Mesothelial cell of epicardium (in vitro differentiated cells): ENCODE measurements at regions not wholly inside any gene's neighbourhood (a gene's known extent, or its start where the extent isn't known, plus 50 kb on each side); places are given as distances from the start of the nearest gene placed in this dataset.

Source experiments
- DNase-seq, 2 experiments: peaks; one replicate each; pipeline ENCODE4 v3.0.0; 2021; ENCODE audit warnings: low spot score in 2 of 2; ENCODE audit not compliant: unreplicated experiment in 2 of 2
- H3K27ac Mint-ChIP-seq: 2 replicates; pipeline ENCODE4 v1.8.0; 2021; ENCODE audit warnings: mixed read lengths
- H3K27me3 Mint-ChIP-seq: 2 replicates; pipeline ENCODE4 v1.8.0; 2021; ENCODE audit warnings: low read depth, mixed read lengths
- H3K36me3 Mint-ChIP-seq: 2 replicates; pipeline ENCODE4 v1.8.0; 2021; ENCODE audit warnings: mixed read lengths
- H3K4me1 Mint-ChIP-seq: 2 replicates; pipeline ENCODE4 v1.8.0; 2021; ENCODE audit warnings: mixed read lengths
- H3K4me3 Mint-ChIP-seq: 2 replicates; pipeline ENCODE4 v1.8.0; 2021; ENCODE audit warnings: mild to moderate bottlenecking, moderate library complexity, mixed read lengths
- H3K9me3 Mint-ChIP-seq: 2 replicates; pipeline ENCODE4 v1.8.0; 2021; ENCODE audit warnings: mixed read lengths
- CTCF ChIP-seq: fragments of 200-600 bp; sonication (generic); IDR thresholded peaks from one replicate; pipeline ENCODE4 v1.5.0; 2021; ENCODE audit warnings: antibody characterized with exemption; ENCODE audit not compliant: unreplicated experiment

GRCh38 chr6:56297022-56297989 is 49.9 kb upstream of the COL21A1 start:
- no peaks in the 10 kb centered on the region for H3K27me3 Mint-ChIP-seq
- H3K4me1 Mint-ChIP-seq = peaks cover 12% of the 10 kb centered on the region
- no peak overlapping the region for H3K4me3 Mint-ChIP-seq
- no peak for DNase-seq
- TF ChIP-seq CTCF = no peak
- H3K27ac Mint-ChIP-seq = no peak overlapping the region
- no peaks in the 10 kb centered on the region for H3K36me3 Mint-ChIP-seq
- H3K9me3 Mint-ChIP-seq = peaks cover 16% of the 10 kb centered on the region
